ENCODE measurements at regions not wholly inside any gene's neighbourhood (a gene's known extent, or its start where the extent isn't known, plus 50 kb on each side); places are given as distances from the start of the nearest gene placed in this dataset.
A peak's percentile ranks its signal among the peaks of the same experiment; 100 is the strongest.

DNA sequence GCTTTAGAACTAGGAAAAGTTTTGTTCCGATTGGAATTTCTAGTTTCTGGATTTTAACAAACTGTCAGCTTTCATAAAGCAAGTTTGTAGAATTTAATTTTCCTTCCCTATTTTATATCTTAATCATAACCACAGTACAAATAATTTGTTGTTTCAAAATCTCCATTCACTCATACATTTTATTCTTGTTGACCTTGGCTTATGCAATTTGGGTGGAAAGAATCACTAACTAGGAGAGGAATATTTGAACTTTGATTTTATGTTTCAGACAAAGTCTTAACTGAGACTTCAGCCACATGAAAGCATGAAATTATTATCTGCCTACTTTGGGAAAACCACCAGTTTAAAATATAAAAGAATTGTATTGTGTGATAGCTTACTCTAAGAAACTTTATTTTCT lies 427.9 kb downstream of the SPRY1 start:
- no peaks in the 10 kb centered on the region for H3K4me1 Mint-ChIP-seq (ENCODE audit: low read depth, unreplicated experiment)
- TF ChIP-seq, protein P1, sequence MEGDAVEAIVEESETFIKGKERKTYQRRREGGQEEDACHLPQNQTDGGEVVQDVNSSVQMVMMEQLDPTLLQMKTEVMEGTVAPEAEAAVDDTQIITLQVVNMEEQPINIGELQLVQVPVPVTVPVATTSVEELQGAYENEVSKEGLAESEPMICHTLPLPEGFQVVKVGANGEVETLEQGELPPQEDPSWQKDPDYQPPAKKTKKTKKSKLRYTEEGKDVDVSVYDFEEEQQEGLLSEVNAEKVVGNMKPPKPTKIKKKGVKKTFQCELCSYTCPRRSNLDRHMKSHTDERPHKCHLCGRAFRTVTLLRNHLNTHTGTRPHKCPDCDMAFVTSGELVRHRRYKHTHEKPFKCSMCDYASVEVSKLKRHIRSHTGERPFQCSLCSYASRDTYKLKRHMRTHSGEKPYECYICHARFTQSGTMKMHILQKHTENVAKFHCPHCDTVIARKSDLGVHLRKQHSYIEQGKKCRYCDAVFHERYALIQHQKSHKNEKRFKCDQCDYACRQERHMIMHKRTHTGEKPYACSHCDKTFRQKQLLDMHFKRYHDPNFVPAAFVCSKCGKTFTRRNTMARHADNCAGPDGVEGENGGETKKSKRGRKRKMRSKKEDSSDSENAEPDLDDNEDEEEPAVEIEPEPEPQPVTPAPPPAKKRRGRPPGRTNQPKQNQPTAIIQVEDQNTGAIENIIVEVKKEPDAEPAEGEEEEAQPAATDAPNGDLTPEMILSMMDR (IDR thresholded peaks at IDR 0.05; ENCODE audit: partially characterized antibody, unreplicated experiment) = no peak

DNA sequence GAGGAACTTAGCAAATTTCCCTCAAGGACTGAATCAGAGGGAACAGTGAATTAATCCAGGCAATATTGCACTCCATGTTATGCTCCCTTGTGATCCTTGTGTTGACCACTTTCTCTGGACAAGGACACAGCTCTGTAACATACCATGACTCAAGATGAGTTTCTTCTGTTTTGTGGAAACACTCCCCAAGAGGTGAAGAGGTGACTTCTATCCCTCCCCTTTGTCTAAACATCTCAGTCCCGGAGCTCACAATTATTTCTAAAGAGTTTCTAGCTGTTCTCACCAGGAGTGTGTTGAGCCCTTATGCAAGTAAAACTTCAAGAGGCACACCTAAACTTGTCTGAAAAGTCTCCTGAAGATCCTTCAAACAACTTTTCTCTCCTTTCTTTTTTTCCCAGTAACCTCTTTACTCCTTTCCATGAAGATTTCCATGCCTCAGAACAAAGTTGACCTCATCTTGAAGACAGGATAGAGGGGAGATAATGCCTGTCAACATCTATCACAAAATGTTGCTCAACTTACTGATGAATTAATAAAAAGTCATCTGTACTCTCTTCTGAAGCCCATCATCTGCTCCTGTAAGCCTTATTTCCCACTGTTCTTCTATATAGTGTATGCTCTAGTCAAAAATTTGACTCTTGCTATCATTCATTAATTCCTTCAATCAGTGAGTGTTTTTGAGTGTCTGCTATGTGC lies 429.1 kb downstream of the SPRY1 start:
- Mint-ChIP-seq H3K9me3 (ENCODE audit: unreplicated experiment) (no peaks in the 10 kb centered on the region), H3K4me3 (ENCODE audit: unreplicated experiment) (no peak overlapping the region), H3K36me3 (ENCODE audit: unreplicated experiment) (no peaks in the 10 kb centered on the region), H3K27ac (ENCODE audit: unreplicated experiment) (no peak overlapping the region), H3K4me1 (ENCODE audit: low read depth, unreplicated experiment) (peaks cover under 1% of the 10 kb centered on the region), H3K27me3 (ENCODE audit: unreplicated experiment) (no peaks in the 10 kb centered on the region)
- DNase-seq = no peak
- TF ChIP-seq, protein P1 (IDR thresholded peaks at IDR 0.05; ENCODE audit: partially characterized antibody, unreplicated experiment) = no peak

More for the DNA sequence above, 427.9 kb downstream of the SPRY1 start:
- DNase-seq = no peak
- H3K36me3 Mint-ChIP-seq (ENCODE audit: unreplicated experiment) = no peaks in the 10 kb centered on the region
- no peaks in the 10 kb centered on the region for H3K27me3 Mint-ChIP-seq (ENCODE audit: unreplicated experiment)
- H3K27ac Mint-ChIP-seq (ENCODE audit: unreplicated experiment) = no peak overlapping the region
- no peaks in the 10 kb centered on the region for H3K9me3 Mint-ChIP-seq (ENCODE audit: unreplicated experiment)
- H3K4me3 Mint-ChIP-seq (ENCODE audit: unreplicated experiment) = no peak overlapping the region

DNA sequence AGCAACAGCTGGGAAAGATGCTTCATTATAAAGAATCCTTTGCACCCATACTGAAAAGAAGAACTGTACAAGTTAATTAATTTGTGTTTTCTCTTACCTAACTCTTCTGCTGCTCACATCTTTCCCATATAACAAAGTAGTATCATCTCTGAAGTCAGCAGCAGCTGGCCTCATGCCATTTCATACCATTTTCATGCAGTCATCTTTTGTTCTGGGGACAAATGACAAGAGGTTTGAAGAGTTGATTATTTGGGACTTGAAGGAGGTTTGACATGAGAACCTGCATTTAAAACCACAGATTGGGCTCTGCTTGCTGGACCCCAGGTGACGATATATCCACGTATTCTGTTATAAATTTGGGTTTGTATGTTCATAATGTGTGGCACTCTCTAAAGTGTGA lies 430.3 kb downstream of the SPRY1 start:
- TF ChIP-seq, protein P1 (IDR thresholded peaks at IDR 0.05; ENCODE audit: partially characterized antibody, unreplicated experiment) = no peak
- no peaks in the 10 kb centered on the region for H3K36me3 Mint-ChIP-seq (ENCODE audit: unreplicated experiment)
- H3K27me3 Mint-ChIP-seq (ENCODE audit: unreplicated experiment) = no peaks in the 10 kb centered on the region
- no peak overlapping the region for H3K4me3 Mint-ChIP-seq (ENCODE audit: unreplicated experiment)
- H3K27ac Mint-ChIP-seq (ENCODE audit: unreplicated experiment) = no peak overlapping the region
- DNase-seq = no peak
- peaks cover 4% of the 10 kb centered on the region for H3K4me1 Mint-ChIP-seq (ENCODE audit: low read depth, unreplicated experiment)
- H3K9me3 Mint-ChIP-seq (ENCODE audit: unreplicated experiment) = no peaks in the 10 kb centered on the region

DNA sequence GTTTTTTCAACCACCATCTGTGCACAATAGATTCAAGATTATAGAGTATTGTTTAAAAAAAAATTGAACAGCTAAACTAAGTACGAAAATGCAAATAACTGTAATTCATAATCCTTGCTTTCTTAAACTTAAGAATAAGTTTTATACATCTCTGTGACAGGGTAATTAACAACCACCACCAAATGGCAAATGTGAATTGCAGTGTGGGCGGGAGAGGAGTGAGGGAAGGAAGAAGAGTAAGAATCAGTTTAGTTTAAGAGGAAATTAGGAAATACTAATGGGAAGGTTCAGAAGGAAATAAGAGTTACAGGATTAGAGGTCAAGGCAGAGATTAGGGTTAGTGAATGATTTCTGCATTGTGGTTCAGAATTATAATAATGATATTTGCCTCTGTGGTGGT lies 430.9 kb downstream of the SPRY1 start:
- no peak overlapping the region for H3K27ac Mint-ChIP-seq (ENCODE audit: unreplicated experiment)
- peaks cover 4% of the 10 kb centered on the region for H3K4me1 Mint-ChIP-seq (ENCODE audit: low read depth, unreplicated experiment)
- no peaks in the 10 kb centered on the region for H3K27me3 Mint-ChIP-seq (ENCODE audit: unreplicated experiment)
- DNase-seq = no peak
- no peaks in the 10 kb centered on the region for H3K36me3 Mint-ChIP-seq (ENCODE audit: unreplicated experiment)
- TF ChIP-seq, protein P1 (IDR thresholded peaks at IDR 0.05; ENCODE audit: partially characterized antibody, unreplicated experiment) = no peak
- no peak overlapping the region for H3K4me3 Mint-ChIP-seq (ENCODE audit: unreplicated experiment)
- H3K9me3 Mint-ChIP-seq (ENCODE audit: unreplicated experiment) = peaks cover 1% of the 10 kb centered on the region

DNA sequence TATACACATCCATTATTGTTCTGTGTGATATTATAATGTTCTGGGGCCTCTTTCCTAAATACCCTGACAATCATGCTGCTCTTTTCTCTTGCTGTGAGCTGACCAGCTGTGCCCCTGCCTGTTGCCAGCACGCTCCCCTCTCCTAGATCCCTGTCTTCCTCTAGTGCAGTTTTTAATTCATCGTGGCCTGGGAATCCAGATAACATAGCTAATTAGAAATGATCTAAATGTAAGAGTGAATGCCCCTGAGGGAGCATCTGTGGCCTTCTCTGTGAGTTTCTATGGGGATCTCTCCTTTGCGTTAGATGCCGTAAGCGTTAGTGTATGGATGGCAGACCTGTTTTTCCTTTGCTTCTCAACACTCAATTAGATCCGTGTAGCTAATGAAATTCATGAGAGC lies 434.3 kb downstream of the SPRY1 start:
- peak; percentile 27 for DNase-seq
- Mint-ChIP-seq H3K4me1 (ENCODE audit: low read depth, unreplicated experiment) (peaks cover 4% of the 10 kb centered on the region), H3K27me3 (ENCODE audit: unreplicated experiment) (no peaks in the 10 kb centered on the region), H3K27ac (ENCODE audit: unreplicated experiment) (no peak overlapping the region), H3K36me3 (ENCODE audit: unreplicated experiment) (no peaks in the 10 kb centered on the region), H3K4me3 (ENCODE audit: unreplicated experiment) (no peak overlapping the region), H3K9me3 (ENCODE audit: unreplicated experiment) (peaks cover 1% of the 10 kb centered on the region)
- TF ChIP-seq, protein P1 (IDR thresholded peaks at IDR 0.05; ENCODE audit: partially characterized antibody, unreplicated experiment) = no peak

All from glutamatergic neuron (in vitro differentiated cells).